ENCODE measurements at regions not wholly inside any gene's neighbourhood (a gene's known extent, or its start where the extent isn't known, plus 50 kb on each side); places are given as distances from the start of the nearest gene placed in this dataset.

DNA sequence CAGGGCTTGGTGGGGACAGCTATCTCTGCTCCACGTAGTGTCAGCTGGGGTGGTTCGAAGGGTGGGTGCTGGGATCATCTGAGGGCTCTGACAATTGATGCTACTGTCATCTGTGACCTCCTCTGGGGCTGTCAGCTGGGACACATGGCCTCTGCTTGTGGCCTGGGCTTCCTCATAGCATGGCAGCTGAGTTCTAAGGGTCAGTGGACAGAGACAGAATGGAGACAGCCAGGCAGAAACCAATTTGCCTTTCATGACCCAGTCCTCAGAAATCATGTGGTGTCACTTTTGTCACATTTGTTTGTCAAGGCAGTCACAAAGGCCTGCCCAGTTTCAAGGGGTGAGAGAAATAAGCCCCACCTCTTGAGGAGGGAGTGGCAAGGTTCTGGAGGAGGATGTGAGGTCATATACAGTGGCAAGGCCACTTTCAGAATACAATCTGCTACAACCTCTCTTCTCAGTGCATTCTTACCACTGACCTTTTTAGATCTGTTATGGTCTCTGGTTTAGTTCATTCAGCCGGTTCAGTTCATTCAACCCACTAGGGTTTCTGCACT is 103.6 kb upstream of the BCOR start:
- TF ChIP-seq, protein P1, sequence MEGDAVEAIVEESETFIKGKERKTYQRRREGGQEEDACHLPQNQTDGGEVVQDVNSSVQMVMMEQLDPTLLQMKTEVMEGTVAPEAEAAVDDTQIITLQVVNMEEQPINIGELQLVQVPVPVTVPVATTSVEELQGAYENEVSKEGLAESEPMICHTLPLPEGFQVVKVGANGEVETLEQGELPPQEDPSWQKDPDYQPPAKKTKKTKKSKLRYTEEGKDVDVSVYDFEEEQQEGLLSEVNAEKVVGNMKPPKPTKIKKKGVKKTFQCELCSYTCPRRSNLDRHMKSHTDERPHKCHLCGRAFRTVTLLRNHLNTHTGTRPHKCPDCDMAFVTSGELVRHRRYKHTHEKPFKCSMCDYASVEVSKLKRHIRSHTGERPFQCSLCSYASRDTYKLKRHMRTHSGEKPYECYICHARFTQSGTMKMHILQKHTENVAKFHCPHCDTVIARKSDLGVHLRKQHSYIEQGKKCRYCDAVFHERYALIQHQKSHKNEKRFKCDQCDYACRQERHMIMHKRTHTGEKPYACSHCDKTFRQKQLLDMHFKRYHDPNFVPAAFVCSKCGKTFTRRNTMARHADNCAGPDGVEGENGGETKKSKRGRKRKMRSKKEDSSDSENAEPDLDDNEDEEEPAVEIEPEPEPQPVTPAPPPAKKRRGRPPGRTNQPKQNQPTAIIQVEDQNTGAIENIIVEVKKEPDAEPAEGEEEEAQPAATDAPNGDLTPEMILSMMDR (IDR thresholded peaks at IDR 0.05) = no peak
- TF ChIP-seq POLR2A (IDR thresholded peaks at IDR 0.05) = no peak

Measured in uterus (tissue), 2 donors.